ENCODE measurements at regions not wholly inside any gene's neighbourhood (a gene's known extent, or its start where the extent isn't known, plus 50 kb on each side); places are given as distances from the start of the nearest gene placed in this dataset.
"Not testable (repeated sequence)": the region's sequence is repeated elsewhere in the genome, so short reads cannot be mapped to it uniquely, and the experiment has no call there.

GRCh38 chr7:140254976-140255375, 78.2 kb upstream of the KDM7A start:
- TF ChIP-seq CTCF (IDR thresholded peaks at IDR 0.05; ENCODE audit: low read length); EZH2phosphoT487 (IDR thresholded peaks at IDR 0.05; ENCODE audit: low read length); EZH2 (optimal IDR thresholded peaks at IDR 0.05; ENCODE audit: low read depth, low read length): not testable (repeated sequence)
